NOMO-1 (cell line): ENCODE measurements at regions not wholly inside any gene's neighbourhood (a gene's known extent, or its start where the extent isn't known, plus 50 kb on each side); places are given as distances from the start of the nearest gene placed in this dataset.
"Not testable (repeated sequence)": the region's sequence is repeated elsewhere in the genome, so short reads cannot be mapped to it uniquely, and the experiment has no call there.

Experiments
- DNase-seq, 2 experiments: peaks; one replicate each; lab custom pipeline; 2025; ENCODE audit not compliant: unreplicated experiment in 2 of 2; lab: John Stamatoyannopoulos, UW

GRCh38 chr10:22825841-22826240 lies 102.0 kb upstream of the ARMC3 start:
- peak; percentile 17 to 39 for DNase-seq

- no peak for DNase-seq
Measured at GRCh38 chr10:22824984-22825383, 102.9 kb upstream of the ARMC3 start.

GRCh38 chr10:22824520-22824919 lies 103.3 kb upstream of the ARMC3 start:
- DNase-seq: no peak

GRCh38 chr10:22823109-22823508 lies 104.7 kb upstream of the ARMC3 start:
- DNase-seq: no peak

- not testable (repeated sequence) for DNase-seq
Measured at GRCh38 chr10:22821921-22822320, 105.9 kb upstream of the ARMC3 start.

GRCh38 chr10:22821501-22821900 lies 106.4 kb upstream of the ARMC3 start:
- no peak for DNase-seq

- peak in 1 of 2 experiments; percentile 9 for DNase-seq
Measured at GRCh38 chr10:22816298-22816653, 101.9 kb upstream of the PIP4K2A start.

GRCh38 chr10:22810643-22811465 lies 96.5 kb upstream of the PIP4K2A start:
- DNase-seq: no peak

GRCh38 chr10:22807238-22807637 lies 92.9 kb upstream of the PIP4K2A start:
- DNase-seq: no peak

- no peak for DNase-seq
Measured at GRCh38 chr10:22805304-22805703, 90.9 kb upstream of the PIP4K2A start.

- DNase-seq: no peak
Measured at GRCh38 chr10:22803261-22803885, 89.0 kb upstream of the PIP4K2A start.

GRCh38 chr10:22801785-22802184 lies 87.4 kb upstream of the PIP4K2A start:
- DNase-seq: no peak

- DNase-seq: not testable (repeated sequence)
Measured at GRCh38 chr10:22797796-22798195, 83.4 kb upstream of the PIP4K2A start.

GRCh38 chr10:22795546-22795945 lies 81.2 kb upstream of the PIP4K2A start:
- DNase-seq: no peak

- no peak for DNase-seq
Measured at GRCh38 chr10:22792161-22792560, 77.8 kb upstream of the PIP4K2A start.

GRCh38 chr10:22791665-22792064 lies 77.3 kb upstream of the PIP4K2A start:
- no peak for DNase-seq

GRCh38 chr10:22784668-22785067 lies 70.3 kb upstream of the PIP4K2A start:
- DNase-seq: no peak

GRCh38 chr10:22783807-22784206 lies 69.4 kb upstream of the PIP4K2A start:
- no peak for DNase-seq

GRCh38 chr10:22780474-22780885 lies 66.1 kb upstream of the PIP4K2A start:
- no peak for DNase-seq

GRCh38 chr10:22779331-22780019 lies 65.1 kb upstream of the PIP4K2A start:
- DNase-seq: no peak

- no peak for DNase-seq
Measured at GRCh38 chr10:22774102-22774501, 59.7 kb upstream of the PIP4K2A start.

GRCh38 chr10:22771631-22772030 lies 57.3 kb upstream of the PIP4K2A start:
- DNase-seq: not testable (repeated sequence)
